Ammon's horn (tissue), 1 donor: ENCODE measurements at regions not wholly inside any gene's neighbourhood (a gene's known extent, or its start where the extent isn't known, plus 50 kb on each side); places are given as distances from the start of the nearest gene placed in this dataset.
"Not testable (repeated sequence)": the region's sequence is repeated elsewhere in the genome, so short reads cannot be mapped to it uniquely, and the experiment has no call there.

Source experiments
- DNase-seq: peaks from one replicate; pipeline ENCODE4 v3.0.0-alpha.2; 2016; ENCODE audit warnings: low spot score

GRCh38 chr20:53748176-53748575 is 154.5 kb upstream of the ZNF217 start:
- DNase-seq, result no peak

- no peak for DNase-seq
Measured at GRCh38 chr20:53743607-53744260, 150.1 kb upstream of the ZNF217 start.

- no peak for DNase-seq
Measured at GRCh38 chr20:53742685-53743081, 149.0 kb upstream of the ZNF217 start.

- DNase-seq, result no peak
Measured at GRCh38 chr20:53741726-53742028, 148.0 kb upstream of the ZNF217 start.

GRCh38 chr20:53739799-53740785 is 146.5 kb upstream of the ZNF217 start:
- DNase-seq, result no peak

GRCh38 chr20:53738945-53739798 is 145.5 kb upstream of the ZNF217 start:
- no peak for DNase-seq

GRCh38 chr20:53738039-53738944 is 144.7 kb upstream of the ZNF217 start:
- peak; percentile 63 for DNase-seq

- peak; percentile 17 for DNase-seq
Measured at GRCh38 chr20:53737396-53738038, 143.9 kb upstream of the ZNF217 start.

GRCh38 chr20:53736757-53737395 is 143.2 kb upstream of the ZNF217 start:
- no peak for DNase-seq

- no peak for DNase-seq
Measured at GRCh38 chr20:53736122-53736756, 142.6 kb upstream of the ZNF217 start.

GRCh38 chr20:53735536-53736050 is 142.0 kb upstream of the ZNF217 start:
- no peak for DNase-seq

GRCh38 chr20:53734006-53734688 is 140.5 kb upstream of the ZNF217 start:
- DNase-seq, result no peak

GRCh38 chr20:53731595-53731994 is 138.0 kb upstream of the ZNF217 start:
- DNase-seq, result no peak

GRCh38 chr20:53728359-53728758 is 134.7 kb upstream of the ZNF217 start:
- no peak for DNase-seq

- DNase-seq, result not testable (repeated sequence)
Measured at GRCh38 chr20:53727239-53727638, 133.6 kb upstream of the ZNF217 start.

- DNase-seq, result no peak
Measured at GRCh38 chr20:53725575-53725970, 131.9 kb upstream of the ZNF217 start.

- DNase-seq, result no peak
Measured at GRCh38 chr20:53723621-53724020, 130.0 kb upstream of the ZNF217 start.

GRCh38 chr20:53723045-53723444 is 129.4 kb upstream of the ZNF217 start:
- no peak for DNase-seq

GRCh38 chr20:53722515-53723036 is 128.9 kb upstream of the ZNF217 start:
- no peak for DNase-seq
